ENCODE measurements at regions not wholly inside any gene's neighbourhood (a gene's known extent, or its start where the extent isn't known, plus 50 kb on each side); places are given as distances from the start of the nearest gene placed in this dataset.

GRCh38 chr2:163142618-163143017 is 304.1 kb upstream of the KCNH7 start:
- no peak for TF ChIP-seq CTCF (conservative IDR thresholded peaks at IDR 0.05; ENCODE audit: low read depth, low read length)
- TF ChIP-seq EZH2 (IDR thresholded peaks at IDR 0.05; ENCODE audit: low read length, unreplicated experiment), result no peak

All from PC-3 (cell line).